ENCODE measurements at regions not wholly inside any gene's neighbourhood (a gene's known extent, or its start where the extent isn't known, plus 50 kb on each side); places are given as distances from the start of the nearest gene placed in this dataset.
A peak's percentile ranks its signal among the peaks of the same experiment; 100 is the strongest.

DNA sequence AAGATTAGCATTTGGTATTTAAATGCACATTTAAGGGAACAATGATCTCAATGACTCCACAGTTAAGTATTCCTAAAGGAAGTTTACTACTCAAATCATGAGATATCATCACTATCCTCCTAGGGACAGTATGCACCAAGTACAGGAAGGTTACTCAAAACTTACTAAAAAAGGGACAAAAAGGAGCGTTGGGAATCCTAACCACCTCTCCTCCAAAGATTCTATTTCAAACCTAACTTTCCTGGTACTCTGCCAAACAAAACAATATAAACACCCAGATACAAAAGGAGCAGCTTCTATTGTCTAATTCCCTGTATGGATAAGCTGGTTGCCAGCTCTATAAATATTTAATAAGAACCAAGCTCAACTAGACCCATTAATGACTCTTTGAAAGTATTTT lies 377.7 kb downstream of the NUAK1 start:
- DNase-seq = no peak

DNA sequence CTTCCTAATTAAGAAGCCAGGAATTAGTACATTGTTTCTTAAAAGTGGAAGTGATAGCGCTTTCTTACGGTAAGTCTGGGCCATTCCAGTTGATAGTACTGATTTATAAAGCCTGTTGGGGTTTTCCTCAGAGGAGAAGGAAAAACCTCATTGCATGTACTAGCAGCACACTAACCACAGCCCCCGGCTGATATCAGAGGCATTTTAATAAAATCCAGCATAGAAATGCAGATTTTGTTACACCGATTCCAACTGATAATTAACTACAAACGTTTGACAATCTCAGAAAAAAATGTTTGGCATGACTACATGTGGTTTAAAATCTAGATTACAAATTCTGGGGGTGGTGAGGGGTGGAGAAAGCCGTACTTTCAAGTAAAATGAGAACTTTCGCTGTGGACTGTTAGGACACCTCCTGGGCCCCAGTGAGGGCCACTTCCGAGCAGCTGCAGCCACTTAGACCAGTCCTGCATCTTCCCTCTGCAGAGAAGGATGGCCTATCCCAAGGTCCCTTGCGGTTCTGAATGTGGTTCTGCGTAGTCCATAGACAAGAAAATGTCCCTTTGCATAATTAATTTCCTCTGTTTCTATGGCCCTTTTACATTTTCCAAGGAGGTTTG lies 374.4 kb downstream of the NUAK1 start:
- DNase-seq = no peak

DNA sequence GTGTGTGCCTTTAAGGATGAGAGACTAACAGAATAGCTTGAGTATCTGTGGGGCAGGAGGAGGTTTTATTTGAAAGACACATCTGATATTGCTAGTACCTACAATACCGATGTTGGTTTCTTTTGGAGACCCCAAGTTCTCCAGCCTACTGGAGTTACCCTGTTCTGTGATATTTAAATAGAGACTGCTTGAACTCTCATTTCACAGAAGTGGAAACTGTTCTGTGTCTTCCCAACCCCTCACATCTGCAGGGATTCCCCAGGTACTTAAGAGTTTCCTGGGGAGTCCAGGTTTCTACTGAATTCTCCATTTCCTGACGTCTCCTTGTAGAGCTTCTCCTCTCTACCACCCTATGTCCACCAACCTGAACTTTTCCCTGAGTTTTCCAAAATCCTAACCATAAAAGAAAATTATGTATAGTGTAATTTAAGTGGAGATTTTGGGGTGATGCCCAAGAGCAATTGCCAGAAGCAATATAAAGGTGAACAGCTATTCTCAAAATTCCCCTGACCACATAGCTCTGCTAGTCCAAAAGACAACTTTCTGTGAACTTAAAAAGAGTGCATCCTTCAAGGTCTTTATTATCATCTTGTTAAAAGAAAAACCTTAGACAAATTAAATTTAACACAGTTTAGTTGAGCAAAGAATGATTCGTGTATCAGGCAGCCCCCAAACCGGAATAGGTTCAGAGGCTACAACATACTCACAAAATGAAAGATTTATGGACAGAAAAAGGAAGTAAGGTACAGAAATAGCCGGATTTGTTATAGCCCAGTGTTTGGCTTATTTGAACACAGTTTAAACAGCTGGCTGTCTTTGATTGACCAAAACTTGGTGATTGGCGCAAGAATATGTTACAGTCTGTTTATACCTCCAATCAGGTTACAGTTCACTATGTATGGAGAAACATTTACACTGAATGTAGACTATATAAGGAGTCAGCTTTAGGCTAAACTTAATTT lies 373.4 kb downstream of the NUAK1 start:
- no peak for DNase-seq

DNA sequence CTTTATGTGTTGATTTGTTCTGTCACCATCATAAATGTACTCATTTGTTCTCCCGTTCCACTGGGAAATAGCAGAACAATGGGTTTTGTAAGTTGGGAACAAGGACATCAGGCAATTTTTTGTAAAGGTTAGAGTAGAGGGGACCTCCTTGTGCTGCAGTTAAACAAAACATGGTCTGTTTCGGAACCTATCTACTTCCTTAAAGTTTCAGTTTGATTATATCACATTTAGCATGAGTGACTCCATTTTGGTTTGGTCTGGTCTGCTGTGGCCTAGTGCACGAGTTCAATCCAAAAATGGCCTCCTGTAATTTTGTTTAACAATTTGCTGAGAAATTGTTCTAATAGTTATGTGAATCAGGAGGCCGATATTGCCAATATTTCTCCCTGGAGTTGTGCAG lies 372.7 kb downstream of the NUAK1 start:
- DNase-seq = no peak

DNA sequence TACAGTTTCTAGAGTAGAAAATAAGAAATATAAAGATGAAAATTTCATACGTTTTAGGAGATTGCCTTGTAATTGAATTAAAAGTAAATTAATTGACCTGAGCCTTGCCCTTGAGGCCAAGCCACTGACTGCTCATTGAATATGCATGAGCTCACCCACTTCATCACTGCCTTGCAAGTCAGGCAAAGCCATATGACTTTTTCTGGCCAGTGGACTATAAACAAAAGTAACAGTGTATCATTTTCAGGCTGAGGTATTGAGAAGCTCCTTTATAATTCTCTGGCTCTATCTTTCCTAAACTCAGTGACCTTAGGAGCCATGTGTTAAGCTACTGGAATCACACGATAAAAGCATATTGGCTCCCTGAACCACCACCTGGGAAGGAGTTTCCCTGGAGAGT lies 369.3 kb downstream of the NUAK1 start:
- DNase-seq = no peak

DNA sequence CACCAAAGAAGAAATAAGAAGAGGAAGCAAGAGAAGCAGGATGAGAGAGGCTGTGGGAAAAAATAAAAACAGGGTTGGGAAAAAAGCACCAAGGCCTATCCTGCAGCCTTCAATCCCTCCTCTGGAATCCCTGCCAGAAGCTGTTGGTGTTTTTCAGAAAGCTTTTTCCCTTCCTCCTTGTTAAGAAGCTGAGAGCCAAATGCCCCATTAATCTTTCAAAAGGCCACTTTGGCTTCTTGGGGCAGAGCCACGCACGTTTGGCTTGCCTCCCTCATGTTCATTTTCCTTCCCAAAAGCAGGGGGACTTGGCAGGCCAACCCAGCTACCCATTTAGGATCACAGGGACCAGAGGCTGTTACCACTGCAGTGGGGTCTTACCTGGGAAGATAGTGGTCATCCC lies 365.3 kb downstream of the NUAK1 start:
- DNase-seq = peak in 1 of 2 donors; percentile 30

DNA sequence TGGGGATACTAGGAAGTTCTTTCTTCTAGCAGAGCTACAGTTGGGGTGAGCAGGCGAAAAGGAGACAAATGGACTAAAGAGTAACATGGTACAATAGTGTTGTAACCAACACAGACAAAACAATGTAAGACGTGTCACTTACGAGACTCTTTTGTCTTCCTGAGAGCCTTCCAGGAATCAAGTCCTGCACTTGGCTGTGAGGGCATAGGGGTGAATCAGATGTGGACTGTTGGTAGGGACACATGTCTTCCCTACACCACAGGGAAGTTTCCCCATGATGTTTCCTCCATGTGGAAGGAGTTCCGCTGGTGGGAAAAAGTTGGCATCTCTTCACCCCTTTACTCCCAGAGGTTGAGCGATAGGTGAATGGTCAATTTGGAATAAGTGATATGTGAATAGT lies 364.7 kb downstream of the NUAK1 start:
- DNase-seq = no peak

DNA sequence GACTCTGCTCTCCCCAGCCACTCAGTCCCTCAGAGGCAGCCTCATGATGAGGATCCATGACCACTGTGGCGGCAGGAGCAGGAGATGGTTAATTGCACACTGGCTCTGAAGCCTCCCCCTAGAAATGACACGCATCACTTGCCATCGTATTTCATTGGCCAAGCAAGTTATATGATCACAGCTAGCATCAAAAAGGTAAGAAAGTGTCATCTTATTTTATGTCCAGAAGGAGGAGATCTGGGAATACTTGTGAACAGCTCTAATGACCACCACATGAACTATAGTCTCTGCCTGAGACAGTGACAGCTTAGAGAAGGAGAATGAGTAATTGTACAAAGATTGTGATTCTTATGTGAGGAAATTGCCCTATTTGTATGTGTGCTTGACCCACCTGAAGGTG lies 363.4 kb downstream of the NUAK1 start:
- DNase-seq = no peak

DNA sequence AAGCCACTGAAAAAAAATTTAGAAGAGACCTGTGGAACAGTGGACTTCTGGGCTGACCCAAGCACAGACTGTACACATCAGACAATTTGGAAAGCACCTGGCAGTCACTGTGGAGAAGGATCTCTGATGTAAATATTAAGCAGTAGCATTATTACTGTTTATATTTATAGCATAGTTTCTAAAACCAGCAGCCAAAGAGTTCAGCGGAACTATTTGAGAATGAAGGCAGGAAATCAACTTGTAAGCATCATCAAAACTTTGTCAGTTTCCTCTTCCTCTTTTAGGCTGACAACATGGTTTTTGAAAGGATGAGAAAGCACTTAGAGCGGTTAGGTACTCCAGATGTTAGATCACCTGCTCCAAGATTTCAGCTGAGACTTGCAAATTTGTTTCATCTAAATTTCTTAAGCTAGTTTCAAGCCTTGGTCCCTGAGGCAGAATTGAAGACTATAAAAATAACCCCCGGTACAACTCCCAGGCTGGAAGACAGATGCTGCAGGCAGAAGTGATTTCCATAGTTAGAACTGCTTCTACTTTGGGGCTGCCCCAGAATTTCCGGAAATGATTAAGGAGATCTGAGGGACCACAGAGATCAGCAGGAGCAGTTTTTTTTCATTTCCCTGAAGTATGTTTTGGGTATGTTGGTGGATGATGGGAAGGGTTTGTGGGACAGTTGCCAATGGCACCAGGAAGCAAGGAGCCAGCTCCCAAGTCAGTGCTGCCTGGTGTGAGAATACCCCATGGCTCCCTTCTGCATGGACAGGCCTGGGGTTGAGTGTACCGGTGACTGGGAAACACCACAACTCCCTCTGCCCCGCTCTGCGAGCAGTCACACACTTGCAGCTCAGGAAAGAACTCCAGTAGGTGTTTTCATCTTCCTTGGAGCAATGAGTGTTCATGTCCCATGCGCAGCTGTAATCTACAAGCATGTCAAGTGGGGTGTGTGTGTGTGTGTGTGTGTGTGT lies 354.5 kb downstream of the NUAK1 start:
- no peak for DNase-seq

DNA sequence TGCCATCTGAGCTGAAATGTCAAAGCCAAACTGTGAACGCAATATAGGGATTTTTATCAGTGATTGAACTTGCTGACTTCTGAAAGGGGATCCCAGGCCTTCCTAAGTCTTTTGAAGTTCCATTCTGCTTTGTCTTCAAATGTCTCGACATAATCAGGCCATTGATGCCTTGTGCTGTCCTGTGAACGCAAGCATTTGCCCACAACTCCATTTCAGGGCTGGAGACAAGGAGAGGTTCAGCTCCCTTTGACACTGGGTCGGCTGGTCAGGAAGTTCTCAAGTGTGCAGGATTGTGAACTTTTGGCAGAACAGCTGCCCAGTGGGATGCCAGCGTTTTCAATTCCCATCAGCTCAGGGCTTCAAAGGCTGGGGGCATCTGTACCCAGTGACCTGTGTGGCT lies 345.3 kb downstream of the NUAK1 start:
- no peak for DNase-seq

DNA sequence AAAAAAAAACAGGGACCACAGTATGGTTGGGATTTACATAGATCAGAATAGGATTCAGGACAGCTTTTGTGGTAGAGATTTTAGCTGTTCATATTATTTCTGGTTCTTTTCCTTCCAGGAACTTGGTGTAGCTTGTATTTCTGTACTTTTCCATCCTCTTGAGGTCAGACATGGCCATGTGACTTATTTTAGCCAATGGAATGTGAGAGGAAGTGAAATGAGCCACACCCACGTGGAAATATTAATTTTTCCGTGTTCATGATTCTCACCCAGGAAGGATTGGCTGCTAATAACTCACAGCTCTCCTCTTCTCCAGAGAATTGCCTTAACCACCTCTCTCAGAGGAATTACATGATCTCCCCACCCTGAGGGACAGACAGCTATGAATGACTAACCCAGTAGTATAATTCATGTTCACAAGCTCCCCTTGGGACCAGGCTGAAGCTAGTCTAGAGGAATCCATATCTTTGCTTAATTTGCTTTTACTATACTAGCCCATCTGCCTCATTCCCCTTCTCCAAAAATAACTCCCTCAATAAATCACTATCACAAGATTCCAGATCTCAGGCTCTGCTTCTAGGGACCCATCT lies 340.4 kb downstream of the NUAK1 start:
- no peak for DNase-seq

DNA sequence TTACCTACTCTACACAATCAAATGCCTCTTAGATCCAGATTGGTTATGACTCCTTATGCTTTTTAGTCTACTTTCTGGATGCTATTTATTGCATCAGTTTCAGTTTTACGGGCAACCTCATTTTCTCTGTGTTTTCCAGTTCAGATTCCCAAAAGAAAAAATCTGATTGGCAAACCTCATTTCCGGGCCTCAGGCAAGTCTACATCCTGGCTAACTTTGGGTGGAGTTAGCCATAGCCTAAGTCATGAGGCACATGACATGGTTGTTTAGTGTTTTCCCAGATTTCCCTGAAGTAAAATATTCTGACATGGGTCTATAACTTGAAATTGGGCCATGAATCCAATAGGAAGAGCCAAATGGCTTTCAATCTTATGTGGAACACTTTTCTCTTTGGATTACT lies 339.7 kb downstream of the NUAK1 start:
- no peak for DNase-seq

DNA sequence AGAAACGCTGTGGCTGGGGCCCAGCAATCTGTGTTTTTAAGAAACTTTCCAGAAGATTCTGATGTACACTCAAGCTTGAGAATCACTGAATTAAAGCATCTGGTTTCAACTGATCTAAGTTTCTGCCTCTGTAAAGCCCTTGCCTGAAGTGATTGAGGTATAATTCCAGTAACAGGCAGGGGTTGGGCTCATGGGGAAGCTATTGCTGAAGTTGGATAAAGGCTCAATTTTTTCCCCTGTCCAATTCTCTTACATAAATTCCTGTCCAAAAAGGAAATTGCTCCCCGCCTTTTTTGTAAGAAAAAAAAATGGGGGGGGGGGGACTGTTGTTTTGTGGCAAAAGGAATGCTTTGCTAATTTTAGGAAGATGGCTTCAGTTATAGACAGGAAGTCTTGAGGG lies 337.4 kb downstream of the NUAK1 start:
- no peak for DNase-seq

DNA sequence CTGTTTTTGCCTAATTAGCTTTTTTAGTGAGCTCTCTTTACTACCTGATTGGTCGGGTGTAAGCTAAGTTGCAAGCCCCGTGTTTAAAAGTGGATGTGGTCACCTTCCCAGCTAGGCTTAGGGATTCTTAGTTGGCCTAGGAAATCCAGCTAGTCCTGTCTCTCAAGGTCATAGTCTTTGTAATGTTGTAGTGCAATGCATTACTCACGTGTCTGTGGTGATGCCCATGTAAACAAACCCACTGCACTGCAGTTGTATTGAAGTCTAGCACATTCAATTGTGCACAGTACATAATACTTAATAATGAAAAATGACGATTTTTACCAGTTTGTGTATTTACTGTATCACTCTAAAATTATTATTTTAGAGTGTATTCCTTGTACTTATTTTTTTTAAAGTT lies 335.5 kb downstream of the NUAK1 start:
- no peak for DNase-seq

DNA sequence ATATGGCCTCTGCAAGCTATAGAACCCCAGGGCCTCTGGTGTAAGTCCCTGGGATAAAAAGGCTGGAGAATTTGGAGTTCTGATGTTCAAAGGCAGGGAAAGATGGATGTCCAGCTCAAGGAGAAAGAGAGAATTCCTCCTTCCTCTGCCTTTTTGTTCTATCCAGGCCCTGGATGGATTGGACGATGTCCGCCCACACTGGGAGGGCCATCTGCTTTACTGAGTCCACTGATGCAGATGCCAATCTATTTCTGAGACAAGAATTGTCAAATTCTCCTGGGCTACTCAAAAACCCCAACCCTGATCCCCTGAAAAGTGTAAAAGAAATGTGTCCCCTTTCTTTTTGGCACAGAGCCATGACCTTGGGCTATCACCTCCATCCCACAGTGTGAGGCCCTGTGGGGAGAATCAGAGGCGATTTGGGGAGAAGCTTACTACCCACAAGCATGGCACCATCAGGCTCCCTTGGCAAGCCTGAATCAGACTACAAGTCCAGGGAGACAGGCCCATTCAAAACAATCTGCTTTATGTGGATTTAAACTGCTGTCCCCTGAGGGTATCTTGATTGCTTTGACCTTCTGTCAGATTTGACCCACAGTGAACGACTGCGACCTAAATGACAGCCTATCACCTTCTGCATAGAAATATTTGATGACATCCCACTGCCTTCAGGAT lies 334.0 kb downstream of the NUAK1 start:
- no peak for DNase-seq

DNA sequence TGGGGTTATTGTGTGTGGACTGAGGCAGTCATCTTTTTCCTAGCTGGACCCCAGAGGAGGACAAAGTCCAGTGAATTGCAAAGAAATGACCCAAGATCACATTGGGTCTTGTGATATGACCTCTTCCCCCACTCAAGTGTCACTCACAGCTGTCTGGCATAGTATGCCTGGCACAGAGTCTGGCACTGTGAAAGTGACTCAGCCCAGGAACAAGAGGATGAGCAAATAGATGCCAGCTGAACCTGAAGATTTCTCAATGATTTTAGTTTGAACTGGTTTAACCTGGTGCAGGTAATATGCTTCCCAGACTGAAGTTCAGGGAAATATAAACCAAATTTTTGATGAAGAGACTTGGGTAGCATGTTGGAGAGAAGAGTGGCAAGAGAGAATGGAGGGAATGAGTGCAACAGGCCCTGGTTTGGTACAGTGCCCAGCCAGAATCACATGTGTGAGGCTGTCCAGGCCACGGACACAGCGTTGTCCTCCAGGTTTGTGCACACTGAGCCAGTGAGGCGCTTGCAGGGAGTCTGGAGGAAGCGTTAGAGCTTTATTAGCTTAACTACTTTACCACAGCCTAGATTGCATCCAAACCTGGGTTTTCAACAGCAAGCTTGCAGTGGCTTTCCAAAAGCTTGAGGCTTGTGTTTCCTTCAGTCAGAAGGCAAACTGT lies 332.9 kb downstream of the NUAK1 start:
- no peak for DNase-seq

DNA sequence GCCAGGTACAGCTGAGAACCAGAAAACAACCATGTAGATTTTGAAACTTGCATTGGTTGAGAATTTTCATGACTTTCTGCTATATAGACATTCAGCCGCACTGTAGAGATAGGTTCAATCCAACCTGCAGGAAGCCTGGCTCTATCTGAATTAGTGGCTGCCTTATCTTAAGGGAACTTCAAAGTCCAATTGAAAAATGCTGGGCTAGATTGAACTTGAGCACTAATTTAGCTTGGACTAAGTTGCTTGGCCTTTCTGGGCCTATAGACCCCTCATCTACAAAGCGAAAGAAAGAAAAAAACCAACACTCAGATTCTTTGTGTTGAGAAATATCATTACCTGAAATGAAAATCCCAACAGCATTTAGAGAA lies 332.4 kb downstream of the NUAK1 start:
- DNase-seq = no peak

DNA sequence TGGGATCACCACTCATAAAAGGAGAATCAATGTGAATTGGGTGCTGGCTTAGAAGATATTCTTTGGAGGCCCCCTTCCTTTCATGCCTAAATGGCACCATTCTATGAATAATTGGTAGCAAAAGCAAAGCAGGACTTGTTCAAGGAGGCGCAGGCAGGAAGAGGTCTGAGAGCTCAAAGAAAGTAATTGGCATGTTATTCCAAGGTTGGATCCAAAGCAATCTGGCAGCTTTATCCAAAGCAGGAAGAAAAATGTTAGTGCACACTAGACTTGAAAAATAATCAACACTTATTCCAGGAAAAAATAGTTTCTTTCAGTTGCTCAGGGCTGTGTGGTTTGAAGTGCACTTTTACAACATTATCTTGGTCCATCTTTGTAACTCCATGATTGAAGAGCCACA lies 326.4 kb downstream of the NUAK1 start:
- DNase-seq = no peak

DNA sequence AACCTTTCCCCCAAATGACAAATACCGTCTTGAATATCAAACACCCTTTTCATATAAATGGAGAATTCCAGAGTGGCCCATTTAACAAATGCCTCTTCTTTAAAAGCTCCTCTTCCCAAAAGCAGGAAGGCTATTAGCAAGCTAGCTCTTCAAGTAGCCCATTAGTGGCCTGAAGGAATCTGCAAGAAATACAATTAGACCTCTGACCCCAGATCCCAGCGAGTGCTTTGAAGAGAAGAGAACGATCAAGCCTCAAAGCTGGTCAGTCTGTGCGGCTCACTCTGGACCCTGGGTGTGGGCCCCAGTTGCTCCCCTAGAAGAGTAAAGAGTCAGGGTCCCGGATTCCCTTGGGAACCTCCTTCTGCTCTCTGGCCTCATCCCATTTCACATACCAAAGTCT lies 325.6 kb downstream of the NUAK1 start:
- DNase-seq = no peak

DNA sequence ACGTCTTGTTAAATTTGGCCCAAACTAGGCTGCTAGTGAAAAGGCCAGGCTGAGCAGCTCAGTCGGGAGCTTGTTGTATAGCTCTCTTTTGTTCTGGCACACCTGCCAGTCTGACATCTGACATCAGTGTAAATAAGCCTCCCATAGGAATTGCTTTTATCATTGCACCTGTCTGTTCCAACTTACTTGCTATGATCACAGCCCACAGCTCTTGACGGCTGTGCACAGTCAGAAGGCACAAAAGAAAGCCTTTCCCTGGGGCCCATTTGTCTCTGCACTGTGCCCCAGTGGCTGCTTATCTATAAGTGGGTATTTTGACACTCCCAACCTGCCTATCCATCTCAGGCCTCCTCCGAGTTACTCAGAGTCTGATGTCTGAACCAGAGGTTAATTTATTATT lies 324.5 kb downstream of the NUAK1 start:
- no peak for DNase-seq

DNA sequence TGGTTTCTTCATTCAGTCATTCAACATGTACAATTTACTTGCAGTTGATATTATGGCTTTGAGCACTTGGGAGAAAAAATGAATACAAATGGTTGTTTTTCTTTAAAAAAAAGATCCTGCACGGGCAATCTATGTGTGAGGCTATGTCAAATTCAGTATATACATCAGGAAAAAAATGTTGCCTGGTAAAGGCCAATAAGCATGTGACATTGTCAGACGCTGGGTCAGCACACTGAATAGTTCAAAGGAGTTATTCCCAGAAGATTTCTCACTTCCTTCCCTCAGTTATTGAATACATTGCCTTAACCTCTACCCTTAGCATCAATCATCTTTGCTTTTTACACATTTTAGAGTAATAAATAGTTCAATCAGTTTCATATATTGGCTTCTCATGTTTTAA lies 319.2 kb downstream of the NUAK1 start:
- DNase-seq = no peak

Data from hippocampal formation (tissue), 2 donors.